Lung microvascular endothelial cell (primary cell): ENCODE measurements at regions not wholly inside any gene's neighbourhood (a gene's known extent, or its start where the extent isn't known, plus 50 kb on each side); places are given as distances from the start of the nearest gene placed in this dataset.
"Not testable (repeated sequence)": the region's sequence is repeated elsewhere in the genome, so short reads cannot be mapped to it uniquely, and the experiment has no call there.

Source experiments
- DNase-seq, 2 donors: peaks; one replicate each; pipeline versions ENCODE4 v3.0.0 to v3.0.0-alpha.2; 2010; ENCODE audit warnings: low read depth in 2 of 2

- DNase-seq: not testable (repeated sequence)
Observed at GRCh38 chr5:14992751-14993458, 121.3 kb upstream of the ANKH start.

- DNase-seq: no peak
Observed at GRCh38 chr5:14988223-14988622, 116.6 kb upstream of the ANKH start.

GRCh38 chr5:14986413-14986812 is 114.8 kb upstream of the ANKH start:
- no peak for DNase-seq

GRCh38 chr5:14983666-14984441 is 112.3 kb upstream of the ANKH start:
- no peak for DNase-seq

- no peak for DNase-seq
Observed at GRCh38 chr5:14980698-14981097, 109.1 kb upstream of the ANKH start.

- DNase-seq: no peak
Observed at GRCh38 chr5:14977058-14977685, 105.6 kb upstream of the ANKH start.

- no peak for DNase-seq
Observed at GRCh38 chr5:14976486-14976885, 104.9 kb upstream of the ANKH start.

GRCh38 chr5:14971873-14972272 is 100.3 kb upstream of the ANKH start:
- DNase-seq: no peak

GRCh38 chr5:14968796-14969195 is 97.2 kb upstream of the ANKH start:
- DNase-seq: no peak

- no peak for DNase-seq
Observed at GRCh38 chr5:14967166-14967565, 95.6 kb upstream of the ANKH start.

- no peak for DNase-seq
Observed at GRCh38 chr5:14965815-14966214, 94.2 kb upstream of the ANKH start.

GRCh38 chr5:14962604-14963003 is 91.0 kb upstream of the ANKH start:
- no peak for DNase-seq

- no peak for DNase-seq
Observed at GRCh38 chr5:14960120-14960462, 88.5 kb upstream of the ANKH start.

GRCh38 chr5:14959399-14960119 is 88.0 kb upstream of the ANKH start:
- DNase-seq: no peak

GRCh38 chr5:14958188-14958587 is 86.6 kb upstream of the ANKH start:
- no peak for DNase-seq

- no peak for DNase-seq
Observed at GRCh38 chr5:14956423-14957046, 85.0 kb upstream of the ANKH start.

GRCh38 chr5:14954616-14955343 is 83.2 kb upstream of the ANKH start:
- DNase-seq: no peak

GRCh38 chr5:14954216-14954615 is 82.6 kb upstream of the ANKH start:
- DNase-seq: no peak

- DNase-seq: no peak
Observed at GRCh38 chr5:14953075-14953607, 81.6 kb upstream of the ANKH start.

- DNase-seq: no peak
Observed at GRCh38 chr5:14948383-14948782, 76.8 kb upstream of the ANKH start.
